PC-3 (cell line): ENCODE measurements at regions not wholly inside any gene's neighbourhood (a gene's known extent, or its start where the extent isn't known, plus 50 kb on each side); places are given as distances from the start of the nearest gene placed in this dataset.

ENCODE experiments used
- ATAC-seq: fragments of 200-7000 bp; cut with Tn5 transposase; 2 replicates; pipeline ENCODE4 v1.9.1; 2020; ENCODE audit warnings: mild to moderate bottlenecking, moderate library complexity
- BruUV-seq: library from RNA; stranded (reverse); fragments of 400-500 nt; replicated peaks from 2 replicates; lab custom pipeline; 2021; lab: Mats Ljungman, UMichigan
- CTCF ChIA-PET: fragments of 300-600 bp; sonication (Branson Sonifier 250); formaldehyde crosslinking; loops from one replicate; lab custom pipeline; 2022; ENCODE audit warnings: antibody characterized with exemption; lab: Charles Lee
- POLR2A ChIA-PET: fragments of 300-600 bp; sonication (Branson Sonifier 250); formaldehyde crosslinking; loops from one replicate; lab custom pipeline; 2022; ENCODE audit warnings: antibody characterized with exemption; ENCODE audit not compliant: unreplicated experiment; lab: Charles Lee
- DNase-seq: peaks from one replicate; pipeline ENCODE4 v3.0.0-alpha.2; 2015
- H2AFZ ChIP-seq: fragments of 300-600 bp; sonication (generic); 2 replicates; pipeline ENCODE4 v1.6.0; 2016; ENCODE audit warnings: antibody characterized with exemption, low read length
- H3F3A ChIP-seq: fragments of 300-600 bp; sonication (generic); one replicate; pipeline ENCODE4 v1.6.0; 2017; ENCODE audit warnings: antibody characterized with exemption, low read length, control low read depth, mild to moderate bottlenecking; ENCODE audit not compliant: unreplicated experiment
- H3K27ac ChIP-seq: fragments of 300-600 bp; sonication (generic); 2 replicates; pipeline ENCODE4 v1.5.1; 2016; ENCODE audit warnings: mild to moderate bottlenecking, low read length
- H3K27me3 ChIP-seq: fragments of 300-600 bp; sonication (generic); 2 replicates; pipeline ENCODE4 v1.6.1; 2016; ENCODE audit warnings: low read length, mixed read lengths
- H3K36me3 ChIP-seq: fragments of 300-600 bp; sonication (generic); 2 replicates; pipeline ENCODE4 v1.6.1; 2016; ENCODE audit warnings: low read depth, mixed run types, low read length, mixed read lengths
- H3K4me1 ChIP-seq: fragments of 300-600 bp; sonication (generic); 2 replicates; pipeline ENCODE4 v1.5.1; 2016; ENCODE audit warnings: low read length; ENCODE audit not compliant: insufficient read depth
- H3K4me2 ChIP-seq: fragments of 300-600 bp; sonication (generic); 2 replicates; pipeline ENCODE4 v1.6.0; 2016; ENCODE audit warnings: low read length
- H3K4me3 ChIP-seq: fragments of 300-600 bp; sonication (generic); 2 replicates; pipeline ENCODE4 v1.5.1; 2016; ENCODE audit warnings: mild to moderate bottlenecking, low read length, mixed read lengths
- H3K79me2 ChIP-seq: fragments of 300-600 bp; sonication (generic); 2 replicates; pipeline ENCODE4 v1.6.1; 2017; ENCODE audit warnings: low read length, mixed read lengths
- H3K9ac ChIP-seq: fragments of 300-600 bp; sonication (generic); 2 replicates; pipeline ENCODE4 v1.6.0; 2016; ENCODE audit warnings: mild to moderate bottlenecking, low read length
- H3K9me2 ChIP-seq: fragments of 300-600 bp; sonication (generic); replicated peaks from 2 replicates; pipeline ENCODE4 v1.6.1; 2016; ENCODE audit warnings: mixed run types, low read length, mixed read lengths
- H3K9me3 ChIP-seq: fragments of 300-600 bp; sonication (generic); 2 replicates; pipeline ENCODE4 v1.6.1; 2016; ENCODE audit warnings: low read length, mixed read lengths
- H4K20me1 ChIP-seq: fragments of 300-600 bp; sonication (generic); 2 replicates; pipeline ENCODE4 v1.6.1; 2016; ENCODE audit warnings: low read length, mixed read lengths
- EZH2 ChIP-seq: fragments of 300-600 bp; sonication (generic); IDR thresholded peaks from one replicate; pipeline ENCODE4 v1.6.1; 2017; ENCODE audit warnings: antibody characterized with exemption, mild to moderate bottlenecking, low read length; ENCODE audit not compliant: unreplicated experiment
- EZH2phosphoT487 ChIP-seq: fragments of 300-600 bp; sonication (generic); IDR thresholded peaks from 2 replicates; pipeline ENCODE4 v1.6.1; 2018; ENCODE audit warnings: mild to moderate bottlenecking, antibody characterized with exemption, low read length, borderline replicate concordance
- intact Hi-C: fragments of 100-400 bp; cut with micrococcal nuclease; formaldehyde crosslinking; loops from 2 replicates; pipeline ENCODE4 v1.9.0; 2023
- TF ChIP-seq, protein P1 (sequence below): fragments of 300-600 bp; sonication (generic); conservative IDR thresholded peaks from 2 replicates; pipeline ENCODE4 v1.5.1; 2017; ENCODE audit warnings: antibody characterized with exemption, low read depth, mild to moderate bottlenecking, low read length

DNA sequence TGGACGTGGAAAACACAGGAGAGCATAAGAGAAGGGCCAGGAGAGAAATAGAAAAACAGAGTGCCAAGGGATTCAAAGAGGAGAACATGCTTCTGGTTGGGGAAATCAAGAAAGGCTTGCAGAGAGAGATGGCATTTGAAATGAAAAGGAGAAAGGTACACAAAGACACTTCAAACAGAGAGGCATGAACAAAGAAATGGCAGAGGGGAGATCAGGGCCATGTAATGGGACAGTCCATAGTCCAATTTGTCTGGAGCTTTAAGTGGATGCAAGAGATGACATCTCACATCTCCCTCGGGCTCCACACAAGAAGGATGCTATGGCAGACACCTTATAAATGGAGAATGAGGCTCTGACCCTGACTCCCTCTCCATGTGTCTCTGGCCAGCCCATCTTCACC, 331.1 kb downstream of the MLLT3 start:
- Histone ChIP-seq H3K36me3 (no peaks in the 10 kb centered on the region), H3K4me1 (no peaks in the 10 kb centered on the region), H3K9me2 (no peaks in the 10 kb centered on the region), H4K20me1 (no peaks in the 10 kb centered on the region), H3K4me2 (no peak overlapping the region), H3K27ac (no peak overlapping the region), H2AFZ (no peak overlapping the region), H3F3A (no peaks in the 10 kb centered on the region), H3K4me3 (no peak overlapping the region), H3K9me3 (no peaks in the 10 kb centered on the region), H3K9ac (no peak overlapping the region), H3K79me2 (no peaks in the 10 kb centered on the region), H3K27me3 (peaks cover 24% of the 10 kb centered on the region; the same call in 1 of the 2 replicates)
- DNase-seq = no peak
- POLR2A ChIA-PET = no interaction called here
- CTCF ChIA-PET = no interaction called here
- no TSS peak for BruUV-seq
- intact Hi-C loops = no loop called here
- TF ChIP-seq EZH2phosphoT487 (no peak), EZH2 (no peak)
- TF ChIP-seq, protein P1, sequence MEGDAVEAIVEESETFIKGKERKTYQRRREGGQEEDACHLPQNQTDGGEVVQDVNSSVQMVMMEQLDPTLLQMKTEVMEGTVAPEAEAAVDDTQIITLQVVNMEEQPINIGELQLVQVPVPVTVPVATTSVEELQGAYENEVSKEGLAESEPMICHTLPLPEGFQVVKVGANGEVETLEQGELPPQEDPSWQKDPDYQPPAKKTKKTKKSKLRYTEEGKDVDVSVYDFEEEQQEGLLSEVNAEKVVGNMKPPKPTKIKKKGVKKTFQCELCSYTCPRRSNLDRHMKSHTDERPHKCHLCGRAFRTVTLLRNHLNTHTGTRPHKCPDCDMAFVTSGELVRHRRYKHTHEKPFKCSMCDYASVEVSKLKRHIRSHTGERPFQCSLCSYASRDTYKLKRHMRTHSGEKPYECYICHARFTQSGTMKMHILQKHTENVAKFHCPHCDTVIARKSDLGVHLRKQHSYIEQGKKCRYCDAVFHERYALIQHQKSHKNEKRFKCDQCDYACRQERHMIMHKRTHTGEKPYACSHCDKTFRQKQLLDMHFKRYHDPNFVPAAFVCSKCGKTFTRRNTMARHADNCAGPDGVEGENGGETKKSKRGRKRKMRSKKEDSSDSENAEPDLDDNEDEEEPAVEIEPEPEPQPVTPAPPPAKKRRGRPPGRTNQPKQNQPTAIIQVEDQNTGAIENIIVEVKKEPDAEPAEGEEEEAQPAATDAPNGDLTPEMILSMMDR = no peak
- ATAC-seq = no peak

DNA sequence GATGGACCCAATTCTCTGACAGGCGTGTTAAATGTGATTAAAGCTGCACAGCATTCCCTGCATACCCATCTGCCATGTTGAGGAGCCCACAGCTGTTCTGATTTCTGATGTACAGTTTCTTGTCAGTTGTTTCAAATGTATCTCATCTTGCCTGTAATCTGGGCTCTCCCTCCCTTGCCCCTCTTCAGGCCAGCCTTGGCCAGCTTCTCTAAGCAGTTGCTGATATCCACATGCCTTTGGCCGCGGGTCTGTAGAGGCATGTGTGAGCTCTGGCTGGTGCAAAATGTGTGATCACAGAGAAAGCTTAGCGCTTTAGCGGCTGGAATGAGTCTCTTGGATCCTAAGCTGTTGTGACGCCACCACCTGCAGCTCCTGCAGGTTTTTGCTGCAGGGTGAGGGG, 332.0 kb downstream of the MLLT3 start:
- TF ChIP-seq, protein P1 = no peak
- no peak for TF ChIP-seq EZH2
- no peak for TF ChIP-seq EZH2phosphoT487
- Histone ChIP-seq H3K4me2 (no peak overlapping the region), H3K27ac (no peak overlapping the region), H4K20me1 (no peaks in the 10 kb centered on the region), H3K9me2 (no peaks in the 10 kb centered on the region), H3K4me3 (no peak overlapping the region), H3K4me1 (no peaks in the 10 kb centered on the region), H3K79me2 (no peaks in the 10 kb centered on the region), H2AFZ (no peak overlapping the region), H3F3A (no peaks in the 10 kb centered on the region), H3K9me3 (no peaks in the 10 kb centered on the region), H3K27me3 (peaks cover 24% of the 10 kb centered on the region; the same call in 1 of the 2 replicates), H3K36me3 (no peaks in the 10 kb centered on the region), H3K9ac (no peak overlapping the region)
- ChIA-PET POLR2A (no interaction called here), CTCF (no interaction called here)
- ATAC-seq = no peak
- intact Hi-C loops = no loop called here
- no TSS peak for BruUV-seq
- DNase-seq = no peak

DNA sequence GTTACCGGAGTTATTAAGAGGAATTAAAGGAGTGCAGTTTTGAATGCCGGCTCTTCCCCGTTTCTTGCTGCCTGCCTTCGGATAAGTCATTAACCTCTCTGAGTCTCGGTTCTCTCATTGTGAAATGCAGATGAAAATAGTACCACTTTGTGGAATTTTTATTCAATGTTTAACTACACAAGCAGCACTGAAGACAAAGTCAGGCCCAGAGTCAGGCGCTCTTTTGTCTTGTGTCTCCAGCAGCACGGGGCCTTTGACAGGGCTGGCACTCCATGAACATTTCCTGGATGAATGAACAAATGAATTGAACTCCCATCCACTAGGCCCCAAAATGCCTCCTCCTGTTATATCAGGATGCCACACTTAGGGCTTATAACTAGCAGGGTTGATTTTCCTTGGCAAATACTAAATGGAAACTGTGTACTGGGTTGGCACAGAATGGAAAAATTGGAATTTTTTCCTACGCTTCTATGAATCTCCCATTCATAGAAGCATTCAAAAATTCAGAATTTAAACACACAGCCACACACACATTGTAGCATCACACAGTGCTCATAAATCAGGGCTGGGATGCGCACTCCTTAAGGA, 332.8 kb downstream of the MLLT3 start:
- H3K4me3 ChIP-seq = no peak overlapping the region
- no peak for DNase-seq
- no peak for ATAC-seq
- H3K79me2 ChIP-seq = no peaks in the 10 kb centered on the region
- no peaks in the 10 kb centered on the region for H3K9me3 ChIP-seq
- CTCF ChIA-PET = no interaction called here
- no peaks in the 10 kb centered on the region for H3F3A ChIP-seq
- H3K27me3 ChIP-seq = peaks cover 24% of the 10 kb centered on the region; the same call in 1 of the 2 replicates
- H3K9me2 ChIP-seq = no peaks in the 10 kb centered on the region
- POLR2A ChIA-PET = no interaction called here
- TF ChIP-seq, protein P1 = no peak
- TF ChIP-seq EZH2 = no peak
- no peak for TF ChIP-seq EZH2phosphoT487
- H2AFZ ChIP-seq = no peak overlapping the region
- H3K4me2 ChIP-seq = no peak overlapping the region
- no peak overlapping the region for H3K27ac ChIP-seq
- no peak overlapping the region for H3K9ac ChIP-seq
- H3K36me3 ChIP-seq = no peaks in the 10 kb centered on the region
- no TSS peak for BruUV-seq
- H4K20me1 ChIP-seq = no peaks in the 10 kb centered on the region
- intact Hi-C loops = no loop called here
- no peaks in the 10 kb centered on the region for H3K4me1 ChIP-seq
